HCT116 (cell line): ENCODE measurements at regions not wholly inside any gene's neighbourhood (a gene's known extent, or its start where the extent isn't known, plus 50 kb on each side); places are given as distances from the start of the nearest gene placed in this dataset.

Experiments
- ATAC-seq: fragments of 200-7000 bp; cut with Tn5 transposase; 2 replicates; pipeline ENCODE4 v1.9.1; 2020; ENCODE audit warnings: mild to moderate bottlenecking, moderate library complexity
- BruUV-seq: library from RNA; stranded (reverse); fragments of 400-500 nt; replicated peaks from 2 replicates; lab custom pipeline; 2021; lab: Mats Ljungman, UMichigan
- CTCF ChIA-PET: fragments of 300-600 bp; sonication (Branson Sonifier 250); formaldehyde crosslinking; loops from one replicate; lab custom pipeline; 2021; ENCODE audit warnings: antibody characterized with exemption; lab: Charles Lee
- POLR2A ChIA-PET: fragments of 300-600, 350-600 bp; sonication (Branson Sonifier 250); formaldehyde crosslinking; loops from one replicate; lab custom pipeline; 2021; ENCODE audit warnings: antibody characterized with exemption; lab: Charles Lee
- RAD21 ChIA-PET, 2 experiments: fragments of 300-600 bp; sonication (Branson Sonifier 250); formaldehyde crosslinking; loops; one replicate each; lab custom pipeline; 2023; ENCODE audit warnings: low total read pairs in 2 of 2; ENCODE audit not compliant: uncharacterized antibody in 2 of 2, unreplicated experiment in 2 of 2, low non-redundant PET in 1 of 2; lab: Charles Lee
- DNase-seq: peaks from one replicate; pipeline ENCODE4 v3.0.0-alpha.2; 2010; ENCODE audit warnings: low read depth, low spot score
- H2AFZ ChIP-seq: fragments of 200-600 bp; shearing (Covaris generic), sonication (generic); 2 replicates; pipeline ENCODE4 v1.6.1; 2017; ENCODE audit warnings: low read depth, mixed run types, mixed read lengths, antibody characterized with exemption, low read length; ENCODE audit not compliant: poor library complexity, severe bottlenecking
- H3K27ac ChIP-seq: 2 replicates; pipeline ENCODE4 v1.5.1; 2012; ENCODE audit warnings: low read depth, low read length
- H3K27me3 ChIP-seq: fragments of 200-600 bp; sonication (generic); 2 replicates; pipeline ENCODE4 v1.6.1; 2016; ENCODE audit warnings: mixed run types, low read length, mixed read lengths; ENCODE audit not compliant: insufficient read depth
- H3K36me3 ChIP-seq, 2 experiments: fragments of 200-500 bp in 1 of 2; fragments of 200-600 bp in 1 of 2; sonication (Bioruptor generic) in 1 of 2; sonication (generic) in 1 of 2; 2 replicates each; pipeline versions ENCODE4 v1.5.1 to v1.6.1; 2014 to 2016; ENCODE audit warnings: low read length in 2 of 2, inconsistent platforms in 1 of 2, mixed read lengths in 1 of 2, mixed run types in 1 of 2; ENCODE audit not compliant: insufficient read depth in 2 of 2, control insufficient read depth in 1 of 2
- H3K4me1 ChIP-seq, 2 experiments: fragments of 200-600 bp in 1 of 2; sonication (generic) in 1 of 2; 2 replicates each; pipeline versions ENCODE4 v1.5.1 to v1.6.1; 2012 to 2017; ENCODE audit warnings: low read length in 2 of 2, inconsistent platforms in 1 of 2, mild to moderate bottlenecking in 1 of 2, mixed read lengths in 1 of 2, mixed run types in 1 of 2, moderate library complexity in 1 of 2; ENCODE audit not compliant: insufficient read depth in 2 of 2, control insufficient read depth in 1 of 2
- H3K4me2 ChIP-seq: fragments of 200-600 bp; sonication (generic); 2 replicates; pipeline ENCODE4 v1.6.1; 2017; ENCODE audit warnings: mixed run types, low read length, mixed read lengths
- H3K4me3 ChIP-seq, 2 experiments: fragments of 200-600 bp in 1 of 2; sonication (generic) in 1 of 2; replicated peaks in 1 of 2; 2 replicates each; pipeline ENCODE4 v1.5.1; 2011 to 2016; ENCODE audit warnings: low read length in 2 of 2, control low read depth in 1 of 2, low read depth in 1 of 2, mild to moderate bottlenecking in 1 of 2, mixed read lengths in 1 of 2, mixed run types in 1 of 2
- H3K79me2 ChIP-seq: fragments of 200-600 bp; sonication (generic); 2 replicates; pipeline ENCODE4 v1.6.1; 2017; ENCODE audit warnings: mild to moderate bottlenecking, mixed run types, low read length, moderate library complexity, mixed read lengths; ENCODE audit not compliant: insufficient read depth
- H3K9ac ChIP-seq: fragments of 200-600 bp; sonication (generic); 2 replicates; pipeline ENCODE4 v1.6.1; 2016; ENCODE audit warnings: low read length, mixed read lengths
- H3K9me2 ChIP-seq: fragments of 200-600 bp; sonication (generic), shearing (Covaris generic); 2 replicates; pipeline ENCODE4 v1.6.1; 2017; ENCODE audit warnings: mixed run types, mild to moderate bottlenecking, moderate library complexity; ENCODE audit not compliant: insufficient read depth
- H3K9me3 ChIP-seq, 2 experiments: fragments of 200-500 bp in 1 of 2; fragments of 200-600 bp in 1 of 2; sonication (Bioruptor generic) in 1 of 2; sonication (generic) in 1 of 2; 2 replicates each; pipeline ENCODE4 v1.6.1; 2014 to 2017; ENCODE audit warnings: low read length in 2 of 2, mixed read lengths in 2 of 2, inconsistent platforms in 1 of 2, low read depth in 1 of 2, mild to moderate bottlenecking in 1 of 2, mixed run types in 1 of 2, moderate library complexity in 1 of 2; ENCODE audit not compliant: control insufficient read depth in 1 of 2, insufficient read depth in 1 of 2
- H4K20me1 ChIP-seq: fragments of 200-600 bp; sonication (generic), shearing (Covaris generic); 2 replicates; pipeline ENCODE4 v1.6.1; 2017; ENCODE audit warnings: mixed run types, mild to moderate bottlenecking, moderate library complexity; ENCODE audit not compliant: insufficient read depth
- ATF3 ChIP-seq: IDR thresholded peaks from 2 replicates; pipeline ENCODE4 v1.6.1; 2012
- CBX3 ChIP-seq: IDR thresholded peaks from 2 replicates; pipeline ENCODE4 v1.6.1; 2012; ENCODE audit warnings: low read depth
- CEBPB ChIP-seq: IDR thresholded peaks from 2 replicates; pipeline ENCODE4 v1.6.1; 2012; ENCODE audit warnings: low read depth
- EZH2 ChIP-seq: fragments of 200-600 bp; sonication (generic); IDR thresholded peaks from 2 replicates; pipeline ENCODE4 v1.6.1; 2017; ENCODE audit warnings: antibody characterized with exemption, mixed run types
- FOSL1 ChIP-seq: IDR thresholded peaks from 2 replicates; pipeline ENCODE4 v1.6.1; 2012; ENCODE audit warnings: low read depth
- JUND ChIP-seq: IDR thresholded peaks from 2 replicates; pipeline ENCODE4 v1.6.1; 2012
- MAX ChIP-seq: IDR thresholded peaks from 2 replicates; pipeline ENCODE4 v1.6.1; 2012
- POLR2AphosphoS5 ChIP-seq: IDR thresholded peaks from 2 replicates; pipeline ENCODE4 v1.6.1; 2011; ENCODE audit warnings: mild to moderate bottlenecking, low read depth, low read length, moderate library complexity
- REST ChIP-seq: IDR thresholded peaks from 2 replicates; pipeline ENCODE4 v1.6.1; 2012; ENCODE audit warnings: low read depth
- SP1 ChIP-seq: IDR thresholded peaks from 2 replicates; pipeline ENCODE4 v1.6.1; 2012; ENCODE audit warnings: low read depth
- SRF ChIP-seq: IDR thresholded peaks from 2 replicates; pipeline ENCODE4 v1.6.1; 2012; ENCODE audit warnings: low read depth
- TCF7L2 ChIP-seq: IDR thresholded peaks from 2 replicates; pipeline ENCODE4 v1.7.0; 2011; ENCODE audit warnings: borderline replicate concordance, inconsistent platforms; ENCODE audit not compliant: insufficient read depth, insufficient read length; ENCODE audit errors: extremely low read depth
- YY1 ChIP-seq: IDR thresholded peaks from 2 replicates; pipeline ENCODE4 v1.6.1; 2011; ENCODE audit warnings: low read length, low read depth, moderate library complexity, mild to moderate bottlenecking; ENCODE audit not compliant: insufficient replicate concordance; ENCODE audit errors: extremely low read depth
- ZNF274 ChIP-seq: fragments of 200-500 bp; sonication (Bioruptor generic); IDR thresholded peaks from 2 replicates; pipeline ENCODE4 v1.6.1; 2014; ENCODE audit warnings: mild to moderate bottlenecking, low read depth, low read length, inconsistent platforms
- intact Hi-C: fragments of 100-400 bp; cut with micrococcal nuclease; formaldehyde crosslinking; loops from 2 replicates; pipeline ENCODE4 v1.10.0; 2022

- ChIA-PET RAD21 (no interaction called here), POLR2A (no interaction called here), CTCF (interaction anchor here (1.0 kb wide), 1 partner anchor 11 kb away, joined by 4 read pairs; no protein-coding TSS in a partner anchor)
- ATAC-seq = no peak
- TF ChIP-seq SP1 = no peak
- no peak for TF ChIP-seq POLR2AphosphoS5
- no peak for TF ChIP-seq REST
- no peak for TF ChIP-seq ZNF274
- TF ChIP-seq MAX = no peak
- TF ChIP-seq SRF = no peak
- TF ChIP-seq JUND = no peak
- no peak for TF ChIP-seq CBX3
- TF ChIP-seq EZH2 = no peak
- TF ChIP-seq FOSL1 = no peak
- TF ChIP-seq TCF7L2 = no peak
- TF ChIP-seq YY1 = no peak
- TF ChIP-seq ATF3 = no peak
- TF ChIP-seq CEBPB = no peak
- H3K4me1 ChIP-seq = no peaks in the 10 kb centered on the region
- H3K4me2 ChIP-seq = no peak overlapping the region
- H3K9me3 ChIP-seq = no peaks in the 10 kb centered on the region
- no peak overlapping the region for H3K27ac ChIP-seq
- no peaks in the 10 kb centered on the region for H3K79me2 ChIP-seq
- H3K27me3 ChIP-seq = no peaks in the 10 kb centered on the region
- BruUV-seq = no TSS peak
- DNase-seq = no peak
- no peaks in the 10 kb centered on the region for H4K20me1 ChIP-seq
- H3K36me3 ChIP-seq = no peaks in the 10 kb centered on the region
- H3K4me3 ChIP-seq = no peak overlapping the region
- H3K9ac ChIP-seq = no peak overlapping the region
- no peak overlapping the region for H2AFZ ChIP-seq
- H3K9me2 ChIP-seq = no peaks in the 10 kb centered on the region
- intact Hi-C loops = no loop called here
These were observed 265.6 kb upstream of the FAR2 start for GRCh38 chr12:28883406-28883997.
